ENCODE measurements at regions not wholly inside any gene's neighbourhood (a gene's known extent, or its start where the extent isn't known, plus 50 kb on each side); places are given as distances from the start of the nearest gene placed in this dataset.
"Not testable (repeated sequence)": the region's sequence is repeated elsewhere in the genome, so short reads cannot be mapped to it uniquely, and the experiment has no call there.

GRCh38 chr10:81603106-81603620 lies 271.8 kb upstream of the NRG3 start:
- H3K36me3 ChIP-seq (replicated peaks in 1 of 2; ENCODE audit: control insufficient read depth in 1 of 2, insufficient read depth in 2 of 2, low read length in 2 of 2): no peaks in the 10 kb centered on the region
- TF ChIP-seq SRY (CRISPR knock-in tag; IDR thresholded peaks at IDR 0.05) (no peak), ZNF678 (CRISPR knock-in tag; IDR thresholded peaks at IDR 0.05) (no peak)
- in situ Hi-C loops (cut with HindIII; ENCODE audit: extremely low pct_ligation_motif_present, low pct_unique_long_range_greater_than_20kb): no loop called here
- no peak overlapping the region for H3K4me3 ChIP-seq (replicated peaks in 1 of 3; ENCODE audit: insufficient read depth in 1 of 3, low read depth in 2 of 3, low read length in 3 of 3)
- ChIA-PET POLR2A (no interaction called here), CTCF (ENCODE audit: low intra/inter-chr PET ratio, low total read pairs) (no interaction called here)
- no peaks in the 10 kb centered on the region for H4K20me1 ChIP-seq (ENCODE audit: insufficient read depth, low read length)
- ATAC-seq: no peak
- H3K4me2 ChIP-seq (ENCODE audit: low read depth, low read length): no peak overlapping the region
- no TSS peak for BruUV-seq (replicated peaks)
- H3K79me2 ChIP-seq (ENCODE audit: insufficient read depth, low read length): no peaks in the 10 kb centered on the region
- intact Hi-C loops (cut with micrococcal nuclease; ENCODE audit: unreplicated experiment): no loop called here
- 1% methylated on average over 4 of the region's 4 CpGs for WGBS (ENCODE audit: low lambda C conversion rate)
- no peak overlapping the region for H3K9ac ChIP-seq (ENCODE audit: insufficient read depth, low read depth, low read length)
- FAIRE-seq: no peak
- no peak for DNase-seq (ENCODE audit: low spot score)
- H3K27me3 ChIP-seq (ENCODE audit: control insufficient read depth in 1 of 2, insufficient read depth in 2 of 2, low read length in 2 of 2): no peaks in the 10 kb centered on the region
- no peak overlapping the region for H2AFZ ChIP-seq (ENCODE audit: low read length)
- no peaks in the 10 kb centered on the region for H3K4me1 ChIP-seq (ENCODE audit: insufficient read depth, low read length)
- peaks cover 91% of the 10 kb centered on the region for H3K9me3 ChIP-seq (ENCODE audit: low read length)
- no peak overlapping the region for H3K27ac ChIP-seq (ENCODE audit: extremely low read length, insufficient read depth, low read length)

DNA sequence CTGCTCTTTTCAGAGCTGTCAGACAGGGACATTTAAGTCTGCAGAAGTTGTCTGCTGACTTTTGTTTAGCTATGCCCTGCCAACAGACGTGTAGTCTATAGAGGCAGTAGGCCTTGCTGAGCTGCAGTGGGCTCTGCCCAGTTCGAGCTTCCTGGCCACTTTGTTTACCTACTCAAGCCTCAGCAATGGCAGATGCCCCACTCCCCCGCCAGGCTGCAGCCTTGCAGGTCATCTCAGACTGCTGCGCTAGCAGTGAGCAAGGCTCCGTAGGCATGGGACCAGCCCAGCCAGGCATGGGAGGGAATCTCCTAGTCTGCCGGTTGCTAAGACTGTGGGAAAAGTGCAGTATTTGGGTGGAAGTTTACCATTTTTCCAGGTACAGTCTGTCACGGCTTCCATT lies 230.5 kb upstream of the NRG3 start:
- H3K36me3 ChIP-seq (replicated peaks in 1 of 2; ENCODE audit: control insufficient read depth in 1 of 2, insufficient read depth in 2 of 2, low read length in 2 of 2); BruUV-seq (replicated peaks); H3K79me2 ChIP-seq (ENCODE audit: insufficient read depth, low read length); in situ Hi-C loops (cut with HindIII; ENCODE audit: extremely low pct_ligation_motif_present, low pct_unique_long_range_greater_than_20kb); H3K27me3 ChIP-seq (ENCODE audit: control insufficient read depth in 1 of 2, insufficient read depth in 2 of 2, low read length in 2 of 2); intact Hi-C loops (cut with micrococcal nuclease; ENCODE audit: unreplicated experiment); DNase-seq (ENCODE audit: low spot score); ATAC-seq; H3K9ac ChIP-seq (ENCODE audit: insufficient read depth, low read depth, low read length); H3K4me3 ChIP-seq (replicated peaks in 1 of 3; ENCODE audit: insufficient read depth in 1 of 3, low read depth in 2 of 3, low read length in 3 of 3); H3K4me2 ChIP-seq (ENCODE audit: low read depth, low read length); CTCF ChIA-PET (ENCODE audit: low intra/inter-chr PET ratio, low total read pairs); H2AFZ ChIP-seq (ENCODE audit: low read length); FAIRE-seq; H4K20me1 ChIP-seq (ENCODE audit: insufficient read depth, low read length); H3K4me1 ChIP-seq (ENCODE audit: insufficient read depth, low read length); POLR2A ChIA-PET; H3K27ac ChIP-seq (ENCODE audit: extremely low read length, insufficient read depth, low read length): not testable (repeated sequence)
- peaks cover 71% of the 10 kb centered on the region for H3K9me3 ChIP-seq (ENCODE audit: low read length)
- WGBS (ENCODE audit: low lambda C conversion rate): 0% methylated on average over 1 of the region's 7 CpGs

DNA sequence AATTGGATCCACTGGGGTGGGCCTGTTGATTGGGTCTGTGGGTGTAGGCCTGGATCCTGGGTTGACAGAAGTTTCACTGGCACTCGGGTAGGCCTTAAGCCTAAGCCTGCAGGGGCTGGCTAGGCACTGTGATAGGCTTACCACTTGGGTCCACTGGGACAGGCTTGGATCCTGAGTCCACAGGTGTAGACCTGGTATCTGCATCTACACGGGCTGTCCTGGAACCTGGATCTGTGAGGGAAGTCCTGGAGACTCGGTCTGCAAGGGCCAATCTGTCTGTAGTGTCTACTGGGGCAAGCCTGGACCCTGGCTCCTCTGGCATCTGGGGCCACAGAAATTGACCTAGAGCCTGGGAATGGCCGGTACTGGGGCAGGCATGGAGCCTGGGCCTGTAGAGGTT lies 219.0 kb upstream of the NRG3 start:
- H2AFZ ChIP-seq (ENCODE audit: low read length): no peak overlapping the region
- no peak overlapping the region for H3K4me2 ChIP-seq (ENCODE audit: low read depth, low read length)
- peaks cover 74% of the 10 kb centered on the region for H3K9me3 ChIP-seq (ENCODE audit: low read length)
- no peak for DNase-seq (ENCODE audit: low spot score)
- no peaks in the 10 kb centered on the region for H3K27me3 ChIP-seq (ENCODE audit: control insufficient read depth in 1 of 2, insufficient read depth in 2 of 2, low read length in 2 of 2)
- intact Hi-C loops (cut with micrococcal nuclease; ENCODE audit: unreplicated experiment) (no loop called here), in situ Hi-C loops (cut with HindIII; ENCODE audit: extremely low pct_ligation_motif_present, low pct_unique_long_range_greater_than_20kb) (no loop called here)
- H3K79me2 ChIP-seq (ENCODE audit: insufficient read depth, low read length): no peaks in the 10 kb centered on the region
- H3K27ac ChIP-seq (ENCODE audit: extremely low read length, insufficient read depth, low read length): no peak overlapping the region
- CTCF ChIA-PET (ENCODE audit: low intra/inter-chr PET ratio, low total read pairs): no interaction called here
- POLR2A ChIA-PET: no interaction called here
- no peaks in the 10 kb centered on the region for H3K4me1 ChIP-seq (ENCODE audit: insufficient read depth, low read length)
- no peak overlapping the region for H3K9ac ChIP-seq (ENCODE audit: insufficient read depth, low read depth, low read length)
- H4K20me1 ChIP-seq (ENCODE audit: insufficient read depth, low read length): no peaks in the 10 kb centered on the region
- H3K4me3 ChIP-seq (replicated peaks in 1 of 3; ENCODE audit: insufficient read depth in 1 of 3, low read depth in 2 of 3, low read length in 3 of 3): no peak overlapping the region
- no peak for ATAC-seq
- BruUV-seq (replicated peaks): no TSS peak
- FAIRE-seq: no peak
- no CpG with 5 or more reads among the region's 4 CpGs for WGBS (ENCODE audit: low lambda C conversion rate)
- no peaks in the 10 kb centered on the region for H3K36me3 ChIP-seq (replicated peaks in 1 of 2; ENCODE audit: control insufficient read depth in 1 of 2, insufficient read depth in 2 of 2, low read length in 2 of 2)
- TF ChIP-seq ZZZ3 (CRISPR knock-in tag; IDR thresholded peaks at IDR 0.05; ENCODE audit: borderline replicate concordance) (no peak), ZFAT (CRISPR knock-in tag; conservative IDR thresholded peaks at IDR 0.05) (no peak), THAP7 (CRISPR knock-in tag; IDR thresholded peaks at IDR 0.05) (no peak), ZFP36L2 (CRISPR knock-in tag; IDR thresholded peaks at IDR 0.05) (no peak), IRX3 (CRISPR knock-in tag; IDR thresholded peaks at IDR 0.05; ENCODE audit: borderline replicate concordance, low read depth) (no peak)
- TF ChIP-seq, protein P1, sequence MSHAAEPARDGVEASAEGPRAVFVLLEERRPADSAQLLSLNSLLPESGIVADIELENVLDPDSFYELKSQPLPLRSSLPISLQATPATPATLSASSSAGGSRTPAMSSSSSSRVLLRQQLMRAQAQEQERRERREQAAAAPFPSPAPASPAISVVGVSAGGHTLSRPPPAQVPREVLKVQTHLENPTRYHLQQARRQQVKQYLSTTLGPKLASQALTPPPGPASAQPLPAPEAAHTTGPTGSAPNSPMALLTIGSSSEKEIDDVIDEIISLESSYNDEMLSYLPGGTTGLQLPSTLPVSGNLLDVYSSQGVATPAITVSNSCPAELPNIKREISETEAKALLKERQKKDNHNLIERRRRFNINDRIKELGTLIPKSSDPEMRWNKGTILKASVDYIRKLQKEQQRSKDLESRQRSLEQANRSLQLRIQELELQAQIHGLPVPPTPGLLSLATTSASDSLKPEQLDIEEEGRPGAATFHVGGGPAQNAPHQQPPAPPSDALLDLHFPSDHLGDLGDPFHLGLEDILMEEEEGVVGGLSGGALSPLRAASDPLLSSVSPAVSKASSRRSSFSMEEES (CRISPR knock-in tag; IDR thresholded peaks at IDR 0.05): no peak
- TF ChIP-seq, protein P2, sequence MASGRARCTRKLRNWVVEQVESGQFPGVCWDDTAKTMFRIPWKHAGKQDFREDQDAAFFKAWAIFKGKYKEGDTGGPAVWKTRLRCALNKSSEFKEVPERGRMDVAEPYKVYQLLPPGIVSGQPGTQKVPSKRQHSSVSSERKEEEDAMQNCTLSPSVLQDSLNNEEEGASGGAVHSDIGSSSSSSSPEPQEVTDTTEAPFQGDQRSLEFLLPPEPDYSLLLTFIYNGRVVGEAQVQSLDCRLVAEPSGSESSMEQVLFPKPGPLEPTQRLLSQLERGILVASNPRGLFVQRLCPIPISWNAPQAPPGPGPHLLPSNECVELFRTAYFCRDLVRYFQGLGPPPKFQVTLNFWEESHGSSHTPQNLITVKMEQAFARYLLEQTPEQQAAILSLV (CRISPR knock-in tag; IDR thresholded peaks at IDR 0.05; ENCODE audit: borderline replicate concordance): no peak

Data from HepG2 (cell line).